ENCODE measurements at regions not wholly inside any gene's neighbourhood (a gene's known extent, or its start where the extent isn't known, plus 50 kb on each side); places are given as distances from the start of the nearest gene placed in this dataset.

DNA sequence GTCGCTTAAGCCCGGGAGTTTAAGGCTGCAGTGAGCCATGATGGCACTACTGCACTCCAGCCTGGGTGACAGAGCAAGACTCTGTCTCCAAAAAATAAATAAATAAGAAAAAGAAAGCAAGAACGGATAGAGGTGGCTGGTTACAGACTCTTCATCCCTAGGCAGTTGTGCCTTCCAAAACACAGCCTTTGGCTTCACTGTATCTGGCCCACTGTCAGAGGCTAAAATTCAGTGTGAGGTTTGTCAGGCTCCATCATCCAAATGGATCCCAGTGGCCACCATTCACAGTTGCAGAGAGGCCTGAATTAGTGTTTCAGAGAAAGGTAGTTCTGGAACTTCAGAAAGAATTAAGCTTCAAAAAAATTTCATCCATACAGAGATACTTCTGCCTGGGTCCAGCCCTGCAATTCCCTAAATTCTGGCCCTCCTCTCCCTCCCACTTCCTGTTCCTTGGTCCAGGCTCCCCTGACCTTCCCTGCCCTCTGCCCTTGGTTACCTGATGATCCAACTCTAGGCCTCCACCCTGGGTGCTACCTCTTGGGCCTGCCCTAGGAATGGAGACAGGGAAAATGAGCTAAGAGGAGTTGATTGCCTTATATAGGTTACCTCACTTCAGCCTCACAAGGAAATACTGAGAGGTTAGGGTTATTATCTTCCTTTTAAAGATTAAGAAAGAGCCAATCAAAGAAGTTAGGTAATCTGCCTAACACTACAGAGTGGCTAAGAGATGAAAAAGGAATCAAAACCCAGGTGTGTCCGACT is 97.2 kb upstream of the SLC44A1 start:
- DNase-seq, result no peak

DNA sequence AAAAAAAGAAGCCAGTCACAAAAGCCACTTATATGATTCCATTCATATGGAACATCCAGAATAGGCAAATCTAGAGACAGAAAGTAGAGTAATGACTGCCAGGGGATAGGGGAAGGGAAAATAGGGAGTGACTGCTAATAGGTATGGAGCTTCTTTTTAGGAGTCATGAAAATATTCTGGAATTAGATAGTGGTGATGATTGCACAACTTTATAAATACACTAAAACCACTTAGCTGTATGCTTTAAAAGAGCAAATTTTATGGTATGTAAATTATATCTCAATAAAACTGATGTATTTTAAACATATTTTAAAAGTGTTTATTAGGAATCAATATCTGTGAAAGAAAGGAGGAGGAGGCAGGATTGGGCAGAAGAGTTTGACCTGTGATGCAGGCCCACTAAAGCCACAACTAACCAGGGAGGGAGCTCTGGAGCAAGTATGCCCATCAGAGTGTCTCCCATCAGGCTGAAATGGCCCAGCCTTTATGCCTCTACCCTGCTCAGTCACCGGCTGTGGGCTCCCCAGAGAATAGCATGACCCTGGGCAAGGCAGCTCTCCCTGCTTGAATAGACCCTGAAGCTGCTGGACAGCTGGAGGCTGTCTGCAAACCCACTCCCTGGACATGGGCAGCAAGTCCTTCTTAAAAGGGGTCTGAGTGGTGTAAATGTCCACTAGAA is 96.0 kb upstream of the SLC44A1 start:
- DNase-seq, result no peak

DNA sequence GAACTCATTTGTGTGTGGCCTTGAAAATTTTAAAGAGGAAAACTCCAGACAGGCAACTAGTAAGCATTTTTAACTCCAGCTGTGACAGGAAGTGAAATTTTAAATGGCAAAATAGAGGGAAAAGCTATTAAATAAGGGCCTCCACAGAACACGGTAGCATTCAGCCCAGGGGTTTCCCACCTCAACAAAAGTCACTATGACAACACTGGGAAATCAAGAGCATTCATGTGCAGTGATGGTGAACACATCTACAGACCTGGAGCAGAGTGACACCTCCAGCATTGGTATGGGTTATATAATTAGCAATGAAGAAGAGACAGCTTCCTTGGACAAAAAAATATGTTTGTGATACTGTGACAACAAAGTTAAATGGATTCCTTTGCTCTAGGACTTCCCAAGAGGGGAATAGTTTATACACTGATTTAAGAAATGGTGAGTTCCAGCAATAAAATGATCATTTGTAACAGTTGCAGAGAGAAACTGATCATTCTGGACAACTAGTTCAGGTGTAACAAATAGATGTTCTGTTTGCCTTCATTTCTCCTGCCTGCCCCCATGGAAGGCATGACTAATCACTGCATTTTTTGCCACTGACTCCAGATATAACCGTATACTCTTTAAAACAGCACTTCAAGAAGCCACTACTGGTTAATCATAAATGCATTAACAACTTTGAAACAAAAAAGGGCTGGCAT is 93.3 kb upstream of the SLC44A1 start:
- DNase-seq, result no peak

DNA sequence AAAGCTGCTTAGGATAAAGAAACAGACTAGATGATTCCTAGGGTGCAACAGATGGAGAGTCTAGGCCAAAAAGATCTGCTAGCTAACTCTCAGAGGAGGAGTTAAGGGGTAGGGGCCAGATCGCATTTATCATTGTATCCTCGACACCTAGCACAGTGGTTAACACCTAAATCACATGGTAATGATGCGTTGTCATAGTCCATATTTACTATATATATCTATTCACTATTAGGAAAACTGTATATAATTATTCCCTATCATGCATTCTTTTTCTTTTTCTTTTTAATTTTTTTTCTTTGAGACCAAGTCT is 92.8 kb upstream of the SLC44A1 start:
- no peak for DNase-seq

DNA sequence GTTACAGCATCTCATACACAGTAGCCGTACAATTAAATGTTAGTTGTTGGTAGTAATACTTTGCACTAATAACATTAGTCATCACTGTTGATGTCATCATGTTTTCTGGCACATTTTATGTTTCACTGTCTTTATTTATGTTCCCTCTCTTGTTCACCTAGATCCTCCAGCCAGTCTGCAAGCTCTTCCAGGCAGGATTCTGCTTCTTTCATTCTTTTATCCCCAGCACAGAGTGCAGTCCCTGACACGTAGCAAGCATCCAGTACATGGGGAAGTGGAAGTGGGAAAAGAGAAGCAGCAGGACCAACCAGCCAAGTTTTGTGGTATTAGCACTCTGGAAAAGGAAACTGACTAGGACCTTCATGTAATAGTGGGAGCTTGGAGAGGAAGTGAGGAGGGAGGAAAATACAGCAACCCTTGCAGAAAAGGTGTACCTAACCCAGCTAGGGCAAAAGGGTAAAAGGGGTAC is 89.7 kb upstream of the SLC44A1 start:
- no peak for DNase-seq

DNA sequence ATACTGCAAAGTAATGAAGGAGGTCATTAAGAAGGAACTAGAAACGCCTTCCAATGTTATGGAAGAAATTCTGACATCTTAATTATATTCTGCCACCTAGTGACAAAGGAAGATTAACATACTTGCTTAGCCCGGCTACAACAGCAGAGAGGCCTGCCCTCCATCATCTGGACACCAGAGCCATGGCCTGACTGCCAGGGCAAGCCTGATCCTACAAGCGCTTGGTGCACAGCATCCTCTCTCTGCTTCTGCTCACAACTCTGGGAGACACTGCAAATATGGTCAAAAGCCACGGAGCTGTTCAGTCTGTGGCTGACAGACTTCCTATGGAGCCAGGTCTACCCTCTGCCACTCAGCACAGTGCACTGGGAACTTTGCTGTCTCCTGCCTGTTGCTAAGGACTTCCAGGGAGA is 87.3 kb upstream of the SLC44A1 start:
- DNase-seq, result peak; percentile 79

DNA sequence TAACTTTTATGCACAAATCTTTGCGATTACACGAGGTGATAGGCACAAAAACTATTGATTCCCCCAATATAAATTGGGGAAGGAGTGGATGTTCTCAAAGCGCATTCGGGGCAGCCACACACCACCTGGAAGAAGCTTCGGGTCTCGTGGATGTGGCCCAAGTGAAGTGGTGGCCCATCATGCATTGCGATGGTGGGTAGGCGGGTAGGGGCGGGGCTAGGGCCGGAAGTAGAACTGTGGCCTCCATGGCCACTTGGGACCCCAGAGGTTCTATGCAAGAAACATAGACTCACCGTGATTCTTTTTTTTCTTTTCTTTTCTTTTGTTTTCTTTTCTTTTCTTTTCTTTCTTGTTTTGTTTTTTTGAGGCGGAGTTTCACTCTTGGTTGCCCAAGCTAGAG is 86.4 kb upstream of the SLC44A1 start:
- DNase-seq, result no peak

DNA sequence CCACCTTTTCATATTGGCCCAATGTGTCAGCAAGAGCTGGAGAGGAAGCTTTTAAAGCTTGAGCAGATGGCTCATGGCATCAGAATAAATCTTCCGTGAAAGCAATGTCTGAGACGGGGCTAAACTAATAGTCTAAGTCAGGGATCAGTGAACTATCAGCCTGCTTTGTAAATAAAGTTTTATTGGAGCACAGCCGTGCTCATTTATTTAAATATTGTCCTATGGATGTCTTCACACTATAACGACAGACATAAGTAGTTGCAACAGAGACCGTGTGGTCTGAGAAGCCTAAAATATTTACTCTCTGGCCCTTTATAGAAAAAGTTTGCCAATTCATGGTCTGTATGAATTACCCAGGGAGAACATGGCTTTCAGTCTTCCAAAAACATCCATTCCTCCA is 85.6 kb upstream of the SLC44A1 start:
- no peak for DNase-seq

DNA sequence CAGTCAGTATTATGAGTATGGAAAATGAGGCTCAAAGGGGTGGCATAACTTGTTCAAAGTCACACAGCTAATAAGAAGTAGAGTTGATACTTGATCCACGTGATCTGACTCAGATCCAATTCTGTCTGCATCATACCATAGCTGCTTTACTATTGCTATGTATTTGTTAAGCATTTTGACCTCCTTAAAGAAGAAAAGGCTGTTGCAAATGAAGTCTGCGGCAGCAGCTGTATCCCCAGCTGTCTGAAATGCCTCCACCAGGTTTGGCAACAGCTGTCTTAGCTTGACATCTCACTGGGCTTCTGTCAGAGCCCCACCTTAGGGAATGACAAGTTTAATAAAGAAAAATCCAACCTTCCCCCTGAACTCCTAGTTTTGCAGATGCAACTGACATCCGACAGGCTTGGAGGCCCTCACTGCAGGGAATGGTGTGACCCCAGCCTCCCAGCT is 75.6 kb upstream of the SLC44A1 start:
- DNase-seq, result peak; percentile 89

DNA sequence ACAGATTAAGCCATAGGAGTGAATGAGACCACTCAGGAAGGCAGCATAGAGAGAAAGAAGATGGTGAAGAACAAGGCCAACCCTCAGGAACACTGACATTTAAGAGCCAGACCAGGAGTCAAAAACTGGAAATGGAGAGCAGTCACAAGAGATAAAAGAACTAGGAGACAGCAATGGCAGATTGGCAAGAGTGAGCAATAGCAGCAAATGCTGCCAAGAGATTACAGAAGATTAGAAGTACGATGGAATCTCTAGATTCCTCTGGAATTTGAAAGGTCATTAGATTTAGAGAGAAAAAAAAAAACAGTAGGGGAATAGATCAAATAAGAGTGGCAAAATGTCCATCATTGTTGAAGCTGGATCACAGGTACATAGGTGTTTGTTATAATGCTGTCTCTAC is 73.4 kb upstream of the SLC44A1 start:
- no peak for DNase-seq

DNA sequence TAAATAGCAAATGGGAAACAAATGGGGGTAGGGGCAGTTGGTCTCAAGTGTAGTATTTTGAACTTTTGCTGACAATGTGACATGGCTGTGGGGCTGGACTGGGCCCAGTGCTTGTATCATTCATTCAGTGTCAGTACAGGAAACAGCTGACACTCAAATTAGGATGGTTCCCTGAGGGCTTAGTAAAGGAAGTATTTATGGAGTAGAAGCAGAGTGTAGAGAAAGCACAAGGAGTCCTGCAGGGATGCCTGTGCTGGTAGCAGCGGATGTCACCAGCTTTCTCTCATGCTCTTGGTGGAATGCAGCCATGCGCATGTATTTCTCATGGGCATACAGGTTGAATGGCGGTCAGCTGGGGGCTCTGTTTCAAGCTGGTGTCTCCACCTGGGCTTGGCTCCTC is 72.9 kb upstream of the SLC44A1 start:
- DNase-seq, result no peak

DNA sequence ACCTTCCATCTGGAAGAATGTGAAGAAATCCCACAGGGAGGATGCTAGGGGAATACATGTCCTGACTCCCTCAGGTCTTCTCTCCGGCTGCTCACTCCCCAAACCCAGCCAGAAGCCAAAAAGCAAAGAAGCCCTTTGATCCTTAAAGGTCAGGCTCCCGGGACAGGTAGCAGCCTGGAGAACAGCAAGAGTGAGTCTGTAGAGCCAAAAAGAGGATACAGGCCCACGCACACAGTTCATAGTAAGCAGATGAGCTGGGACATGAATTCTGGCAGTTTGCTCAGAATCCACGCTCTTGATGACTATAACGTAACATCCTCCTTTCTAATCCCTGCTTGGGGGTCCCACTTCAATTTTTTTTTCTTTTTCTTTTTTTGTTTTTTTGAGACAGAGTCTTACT is 72.0 kb upstream of the SLC44A1 start:
- peak; percentile 36 for DNase-seq

DNA sequence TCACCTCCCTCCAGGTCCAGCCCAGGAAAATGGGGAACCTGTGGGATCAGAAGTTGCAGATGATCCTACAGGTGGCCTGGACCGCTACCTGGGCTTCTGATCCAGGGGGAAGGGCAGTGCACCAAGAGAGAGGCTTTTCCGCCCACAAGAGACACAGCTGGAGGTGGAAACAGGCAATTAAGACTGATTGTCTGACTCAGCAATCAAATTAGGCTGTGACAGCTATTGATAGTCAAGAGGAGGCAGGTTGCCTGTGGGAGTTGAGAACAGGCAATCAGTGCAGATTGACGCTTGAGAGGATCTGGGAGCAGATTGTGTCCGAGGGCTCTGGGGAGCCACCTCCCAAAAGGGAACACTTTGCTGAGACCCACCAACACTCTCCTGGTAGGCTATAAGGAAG is 71.1 kb upstream of the SLC44A1 start:
- DNase-seq, result no peak

DNA sequence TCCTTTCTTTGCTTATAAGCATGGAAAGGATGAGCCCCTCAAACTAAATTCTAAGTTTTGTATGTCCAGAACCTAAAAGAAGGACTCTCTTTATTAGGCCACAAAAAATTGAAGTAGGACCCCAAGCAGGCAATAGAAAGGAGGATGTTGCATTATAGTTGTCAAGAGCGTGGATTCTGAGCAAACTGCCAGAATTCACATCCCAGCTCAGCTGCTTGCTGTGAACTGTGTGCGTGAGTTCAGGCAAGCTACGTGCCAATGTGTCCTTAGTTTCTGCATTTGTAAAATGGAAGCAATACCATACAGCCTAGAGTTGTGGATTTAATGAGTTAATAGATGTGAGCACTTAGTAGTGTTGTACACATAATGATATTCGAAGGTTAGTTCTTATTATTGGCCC is 70.6 kb upstream of the SLC44A1 start:
- DNase-seq, result no peak

DNA sequence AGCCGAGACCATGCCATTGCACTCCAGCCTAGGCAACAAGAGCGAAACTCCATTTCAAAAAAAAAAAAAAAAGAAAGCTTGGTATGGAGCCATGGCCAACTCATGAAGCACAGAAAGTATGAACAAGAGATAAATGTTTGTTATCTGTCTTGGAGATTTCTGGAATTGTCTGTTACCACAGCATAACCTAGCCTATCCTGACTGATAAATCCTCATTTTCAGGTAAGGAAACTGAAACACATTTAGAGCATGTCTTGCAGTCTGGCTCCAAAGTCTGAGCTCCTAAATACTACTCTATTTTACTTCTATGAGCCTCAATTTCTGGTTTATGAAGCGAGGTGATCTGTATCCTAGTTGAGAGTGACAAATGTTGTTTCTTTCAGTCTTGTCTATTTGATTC is 68.3 kb upstream of the SLC44A1 start:
- DNase-seq, result no peak

DNA sequence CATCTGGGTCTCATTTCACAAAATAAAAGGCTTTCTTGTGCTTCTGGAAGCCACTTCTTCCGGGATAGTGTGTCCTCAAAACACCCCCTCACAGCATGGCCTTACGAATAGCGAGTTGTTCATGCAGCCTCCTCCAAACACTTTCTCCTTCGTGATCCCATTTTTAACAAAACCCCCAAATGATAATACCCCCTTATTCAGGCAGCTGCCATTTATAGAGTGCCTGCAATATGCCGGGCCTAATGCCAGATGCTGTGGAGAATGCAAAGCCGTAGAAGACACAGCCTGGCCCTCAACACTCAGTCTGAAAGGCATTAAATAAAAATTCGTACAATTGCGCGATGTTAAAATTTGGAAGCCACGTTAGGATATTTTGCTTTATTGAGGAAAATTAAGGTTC is 66.4 kb upstream of the SLC44A1 start:
- DNase-seq, result no peak

DNA sequence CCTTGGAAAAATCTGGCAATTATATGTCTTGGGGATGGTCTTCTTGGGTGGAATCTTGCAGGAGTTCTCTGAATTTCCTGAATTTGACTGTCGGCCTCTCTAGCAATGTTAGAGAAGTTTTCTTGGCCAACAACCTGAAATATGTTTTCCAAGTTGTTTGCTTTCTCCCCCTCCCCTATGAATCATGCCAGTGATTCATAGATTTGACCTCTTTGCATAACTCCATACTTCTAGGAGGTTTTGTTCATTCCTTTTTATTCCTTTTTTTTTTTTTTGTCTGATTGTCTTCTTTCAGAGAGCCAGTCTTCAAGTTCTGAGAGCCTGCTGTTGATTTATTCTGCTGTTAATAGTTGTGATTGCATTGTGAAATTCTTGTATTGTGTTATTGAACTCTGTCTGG is 56.7 kb upstream of the SLC44A1 start:
- no peak for DNase-seq

DNA sequence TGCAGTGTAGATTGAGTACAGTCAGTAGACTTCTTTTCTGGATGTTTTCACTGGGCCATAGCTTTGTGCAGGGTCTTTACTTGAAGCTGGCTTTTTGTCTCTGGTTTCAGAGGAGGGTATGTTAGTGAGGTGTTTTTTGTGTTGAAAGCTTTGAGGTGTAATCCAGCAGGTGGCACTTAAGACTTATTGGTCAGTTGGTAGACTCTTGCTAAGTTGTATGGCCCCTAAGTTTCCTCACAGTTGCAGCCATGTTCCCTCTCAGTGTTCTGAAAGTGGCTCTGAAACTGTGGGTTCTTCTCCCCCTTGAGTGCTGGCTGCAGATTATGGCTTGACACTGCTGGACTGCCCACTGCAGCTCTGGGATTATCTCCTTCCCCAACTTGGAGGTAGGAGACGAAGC is 55.7 kb upstream of the SLC44A1 start:
- DNase-seq, result no peak

DNA sequence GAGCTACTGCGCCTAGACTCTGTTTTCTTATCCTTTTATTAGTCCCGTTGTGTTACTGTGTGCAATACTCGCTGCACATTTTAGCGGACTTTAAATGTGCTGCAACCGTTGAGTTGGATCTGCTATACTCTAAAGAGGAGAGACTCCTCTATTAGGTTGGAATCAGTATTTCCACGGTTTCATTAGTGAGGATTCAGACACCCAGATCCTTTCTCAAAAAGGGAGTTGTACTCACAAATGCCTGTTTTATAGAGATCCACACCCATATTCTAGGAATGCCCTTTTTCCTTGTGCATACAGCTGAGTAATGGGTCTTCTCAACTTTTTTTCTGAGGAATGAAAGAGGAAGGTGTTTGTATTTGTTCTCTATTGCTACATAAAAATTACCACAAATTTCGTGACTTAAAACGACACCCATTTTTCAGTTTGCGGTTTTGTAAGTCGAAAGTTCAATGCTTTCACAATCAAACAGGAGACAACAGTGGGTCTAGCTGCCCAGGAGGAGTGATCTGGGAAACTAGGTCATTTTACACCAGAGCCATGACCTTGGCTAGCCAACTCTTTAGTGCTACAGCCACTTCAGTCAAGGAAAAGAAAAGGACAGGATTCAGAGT is 52.8 kb upstream of the SLC44A1 start:
- DNase-seq, result no peak

DNA sequence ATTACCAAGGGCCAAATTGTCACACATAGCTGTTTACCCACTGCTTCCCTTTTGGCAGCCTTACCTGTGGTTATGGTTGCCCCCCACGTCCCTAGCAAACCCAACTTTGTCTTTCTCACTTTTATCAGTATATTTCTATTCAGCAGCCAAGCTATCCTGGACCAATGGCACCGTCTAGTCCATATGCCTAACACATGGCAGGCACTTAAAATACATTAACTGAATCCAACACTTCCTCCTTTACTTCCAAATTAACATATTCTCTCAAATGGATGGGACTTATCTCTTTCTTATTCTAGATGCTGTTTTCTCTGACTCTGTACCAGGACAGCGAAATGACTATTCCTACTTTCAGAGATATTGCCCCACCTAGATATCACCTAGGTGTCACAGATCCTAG is 50.9 kb upstream of the SLC44A1 start:
- DNase-seq, result no peak

DNA sequence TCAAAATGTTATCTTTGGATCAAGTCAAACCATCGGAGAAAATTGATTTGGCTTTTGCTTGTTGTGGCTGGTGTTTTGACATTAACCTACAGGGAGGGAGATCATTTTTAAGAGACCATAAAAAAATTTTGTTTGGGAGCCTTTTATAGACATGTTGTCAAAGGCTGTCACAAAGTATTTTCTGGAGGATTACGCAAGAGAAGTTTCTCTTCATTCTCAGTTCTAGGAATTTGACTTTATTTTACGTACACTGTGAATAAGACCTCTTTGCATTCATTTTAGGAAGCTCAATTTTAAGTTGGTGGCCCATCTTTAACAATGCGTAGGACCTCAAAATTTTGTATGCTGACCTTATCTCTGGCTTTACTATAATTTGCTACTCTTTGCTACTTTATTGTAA is 50.2 kb upstream of the SLC44A1 start:
- DNase-seq, result no peak

Data from tongue (tissue), 1 donor.